Epithelial cell of prostate (primary cell): ENCODE measurements at regions not wholly inside any gene's neighbourhood (a gene's known extent, or its start where the extent isn't known, plus 50 kb on each side); places are given as distances from the start of the nearest gene placed in this dataset.
A peak's percentile ranks its signal among the peaks of the same experiment; 100 is the strongest.

ENCODE experiments used
- DNase-seq: peaks from one replicate; pipeline ENCODE4 v3.0.0-alpha.2; 2011; ENCODE audit warnings: low read depth, low spot score
- H3K27ac ChIP-seq: fragments of 450-650 bp; 2 replicates; pipeline ENCODE4 v1.5.1; 2017; ENCODE audit warnings: mild to moderate bottlenecking

DNA sequence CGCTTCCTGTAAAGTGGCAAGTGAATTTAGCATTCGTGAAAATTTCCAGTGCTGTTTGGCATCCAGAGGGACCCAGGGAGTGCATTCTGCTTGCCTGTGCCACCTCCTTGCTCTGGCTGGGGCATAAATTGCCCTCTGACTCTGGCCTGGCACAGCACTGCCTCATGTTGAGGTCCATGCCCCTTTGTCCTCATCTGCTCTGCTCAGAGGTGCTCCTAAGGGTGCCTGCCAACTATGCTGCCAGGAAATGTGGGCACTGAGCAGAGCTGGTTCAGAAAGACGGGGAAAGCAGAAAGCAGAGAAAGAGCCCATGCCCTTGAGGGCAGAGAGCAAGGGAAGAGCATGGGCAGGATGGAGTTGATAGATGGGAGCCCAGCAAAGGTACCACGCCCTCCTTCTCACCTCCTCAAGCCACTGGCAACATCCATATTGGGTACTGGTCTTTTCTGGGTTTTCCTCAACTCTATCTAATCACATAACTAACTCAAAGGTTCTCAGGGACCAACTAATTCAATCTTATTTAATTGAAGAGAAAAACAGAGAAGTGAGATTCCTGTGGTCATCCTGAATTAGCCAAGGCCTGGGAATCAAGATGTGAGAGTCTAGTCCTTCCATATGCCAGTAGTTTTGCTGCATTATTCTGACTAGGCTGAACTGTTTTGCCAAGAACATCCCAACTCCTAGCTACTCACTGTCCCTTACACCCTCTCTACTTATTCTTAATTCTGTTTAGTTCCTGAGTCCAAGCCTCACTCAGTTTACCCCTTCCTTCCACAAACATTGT lies 441.5 kb upstream of the TNP1 start:
- DNase-seq, result no peak
- no peak overlapping the region for H3K27ac ChIP-seq

- H3K27ac ChIP-seq, result no peak overlapping the region
- DNase-seq, result no peak
Measured at GRCh38 chr2:217299590-217299989, 439.7 kb upstream of the TNP1 start.

DNA sequence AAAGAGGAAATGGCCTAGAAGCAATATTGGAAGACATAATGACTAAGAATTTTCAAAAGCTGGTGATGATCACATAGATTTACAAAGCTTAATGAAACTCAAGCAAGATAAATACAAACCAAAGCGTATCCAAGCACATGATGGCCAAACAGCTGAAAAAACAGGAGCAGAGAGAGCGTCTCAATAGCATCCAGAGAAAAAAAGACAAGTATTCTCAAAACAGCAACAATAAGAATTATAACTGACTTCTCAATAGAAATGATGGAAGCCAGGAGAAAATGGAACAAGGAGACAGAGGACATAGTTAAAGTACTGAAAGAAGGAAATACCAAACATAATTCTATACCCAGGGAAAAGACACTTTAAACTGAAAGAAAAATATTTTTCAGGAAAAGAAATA lies 437.2 kb upstream of the TNP1 start:
- no peak overlapping the region for H3K27ac ChIP-seq

GRCh38 chr2:217294818-217295217 lies 435.0 kb upstream of the TNP1 start:
- no peak for DNase-seq

More for the DNA sequence above, 437.2 kb upstream of the TNP1 start:
- no peak for DNase-seq

DNA sequence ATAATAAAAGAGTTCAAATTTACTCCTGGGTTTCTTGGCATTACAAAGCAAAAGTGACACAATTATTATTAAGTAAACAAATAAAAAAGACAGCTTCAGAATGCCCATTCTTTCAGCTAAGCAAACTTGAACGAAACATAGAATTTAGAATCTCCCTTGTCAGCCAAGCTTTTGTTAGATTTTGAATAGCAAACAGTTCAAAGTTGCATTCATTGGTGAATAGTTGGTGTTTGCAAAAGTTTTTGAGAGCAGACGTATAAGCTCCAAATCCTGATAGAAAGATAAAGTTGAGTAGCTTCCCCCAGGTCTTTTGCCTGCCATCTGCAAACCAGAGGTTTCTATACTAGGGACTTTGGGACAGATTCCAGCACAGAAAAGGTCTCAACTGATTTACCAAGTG lies 434.3 kb upstream of the TNP1 start:
- H3K27ac ChIP-seq, result no peak overlapping the region
- DNase-seq, result no peak

More at GRCh38 chr2:217294818-217295217, 435.0 kb upstream of the TNP1 start:
- no peak overlapping the region for H3K27ac ChIP-seq

DNA sequence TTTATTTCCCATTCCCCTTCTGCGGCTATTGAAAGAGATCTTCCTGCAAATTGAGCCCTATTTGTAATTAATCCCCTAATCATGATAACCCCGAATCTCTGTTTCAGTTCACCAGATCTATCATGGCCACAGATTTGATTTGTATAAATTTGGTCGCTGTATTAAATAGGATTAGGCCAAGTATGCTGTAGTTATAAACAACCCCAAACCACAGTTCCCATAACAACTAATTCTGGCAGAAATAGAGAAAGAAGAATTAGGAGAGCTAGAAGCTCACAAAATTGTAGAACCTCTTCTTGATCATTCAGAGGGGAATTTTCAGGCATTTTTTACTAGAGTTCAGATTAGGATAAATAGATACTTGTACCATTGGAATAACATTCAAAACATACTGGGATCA lies 433.7 kb upstream of the TNP1 start:
- no peak for DNase-seq
- no peak overlapping the region for H3K27ac ChIP-seq

GRCh38 chr2:217293046-217293445 lies 433.2 kb upstream of the TNP1 start:
- no peak for DNase-seq

DNA sequence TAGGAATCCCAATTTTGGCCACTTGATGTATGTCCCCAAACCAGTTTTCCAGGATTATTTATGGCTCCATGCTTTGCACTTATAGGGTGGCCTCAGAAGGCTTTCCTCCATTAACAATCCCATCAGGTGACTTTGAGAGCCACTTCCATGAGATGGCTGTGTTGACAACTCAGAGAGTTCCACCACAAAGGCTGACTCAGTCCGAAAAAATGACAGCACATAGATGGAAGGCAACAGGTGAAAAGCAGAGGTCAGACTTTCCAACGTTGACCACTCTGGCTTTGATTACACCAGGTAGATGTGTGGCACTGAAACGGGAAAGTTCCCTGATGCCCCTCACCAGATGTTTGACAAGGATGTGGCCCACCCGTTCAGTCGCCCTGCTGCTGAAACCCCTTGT lies 431.4 kb upstream of the TNP1 start:
- no peak overlapping the region for H3K27ac ChIP-seq
- no peak for DNase-seq

More at GRCh38 chr2:217293046-217293445, 433.2 kb upstream of the TNP1 start:
- H3K27ac ChIP-seq, result no peak overlapping the region

GRCh38 chr2:217290467-217290866 lies 430.6 kb upstream of the TNP1 start:
- no peak overlapping the region for H3K27ac ChIP-seq

GRCh38 chr2:217289907-217290280 lies 430.0 kb upstream of the TNP1 start:
- DNase-seq, result peak; percentile 45
- H3K27ac ChIP-seq, result no peak overlapping the region

More at GRCh38 chr2:217290467-217290866, 430.6 kb upstream of the TNP1 start:
- DNase-seq, result no peak

DNA sequence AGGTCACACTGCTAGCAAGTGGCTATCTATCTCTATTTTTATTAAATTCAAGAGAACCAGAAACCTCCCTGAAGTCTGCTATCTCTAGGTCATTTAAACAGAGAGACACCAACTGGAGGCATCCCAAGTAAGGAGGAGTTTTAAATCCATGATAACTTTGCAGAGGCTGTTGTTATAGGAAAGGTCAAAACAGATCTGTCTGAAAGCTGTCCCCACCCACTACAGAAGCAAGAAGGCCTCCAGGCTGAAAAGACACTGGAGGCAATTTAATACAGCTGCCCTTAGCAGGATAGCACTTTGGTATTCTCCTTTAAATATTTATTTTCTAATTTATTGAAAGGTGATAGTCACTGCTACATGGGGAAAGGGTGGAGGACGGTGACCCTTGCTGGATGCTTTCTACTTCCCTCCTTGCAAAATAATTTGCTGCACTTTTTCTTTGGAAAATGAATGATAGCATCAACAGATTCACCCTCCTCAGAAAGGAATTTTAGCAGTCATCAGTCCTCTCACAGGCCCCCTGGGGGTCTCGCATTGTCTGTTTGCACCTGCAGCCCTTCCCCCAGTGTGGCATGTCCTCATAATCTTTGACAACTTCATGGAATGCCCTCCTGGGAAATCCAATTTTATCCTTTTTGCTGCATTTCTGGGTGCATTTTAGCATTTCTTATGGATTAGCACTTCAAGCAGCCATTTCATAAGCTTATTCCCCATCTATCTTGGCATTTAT lies 429.5 kb upstream of the TNP1 start:
- DNase-seq, result no peak
- no peak overlapping the region for H3K27ac ChIP-seq

DNA sequence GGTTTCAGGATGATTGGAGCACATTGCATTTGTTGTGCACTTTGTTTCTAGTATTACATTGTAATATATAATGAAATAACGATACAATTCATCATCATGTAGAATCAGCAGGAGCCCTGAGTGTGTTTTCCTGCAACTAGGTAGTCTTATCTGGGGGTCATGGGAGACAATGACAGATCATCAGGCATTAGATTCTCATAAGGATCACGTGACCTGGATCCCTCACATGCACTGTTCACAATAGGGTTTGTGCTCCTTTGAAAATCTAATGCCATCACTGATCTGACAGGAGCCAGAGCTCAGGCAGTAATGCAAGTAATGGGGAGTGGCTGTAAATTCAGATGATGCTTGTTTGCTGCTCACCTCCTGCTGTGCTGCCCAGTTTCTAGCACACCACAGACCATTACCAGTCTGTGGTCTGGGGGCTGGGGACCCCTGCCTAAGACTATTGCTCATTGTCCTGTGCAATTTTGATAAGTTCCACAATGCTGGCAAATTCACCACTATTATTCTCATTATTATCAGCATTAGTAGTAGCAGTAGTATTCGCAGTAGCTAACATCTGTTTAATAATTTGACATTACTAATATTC lies 428.7 kb upstream of the TNP1 start:
- DNase-seq, result no peak
- no peak overlapping the region for H3K27ac ChIP-seq

- DNase-seq, result no peak
- no peak overlapping the region for H3K27ac ChIP-seq
Measured at GRCh38 chr2:217286833-217287232, 427.0 kb upstream of the TNP1 start.

- no peak overlapping the region for H3K27ac ChIP-seq
- no peak for DNase-seq
Measured at GRCh38 chr2:217285926-217286325, 426.1 kb upstream of the TNP1 start.

- DNase-seq, result no peak
- no peak overlapping the region for H3K27ac ChIP-seq
Measured at GRCh38 chr2:217283460-217283859, 423.6 kb upstream of the TNP1 start.

DNA sequence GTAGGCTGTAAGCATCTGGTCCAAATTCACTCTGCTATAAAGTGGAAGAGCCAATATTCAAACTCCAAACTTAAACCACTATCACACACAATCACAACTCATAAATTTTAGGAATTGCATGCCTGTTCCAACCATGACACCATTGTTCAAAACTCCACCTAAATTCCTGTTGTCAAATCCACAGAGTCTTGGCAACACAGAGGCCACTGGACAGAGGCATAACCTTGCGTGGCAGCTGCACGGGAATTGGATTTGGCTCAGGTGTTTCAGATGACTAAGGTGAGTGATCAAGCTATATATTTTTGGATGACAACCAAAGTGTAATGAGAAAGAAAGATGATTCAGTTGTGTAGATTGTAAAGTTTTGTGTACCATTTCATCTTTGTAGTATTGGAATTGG lies 422.7 kb upstream of the TNP1 start:
- no peak overlapping the region for H3K27ac ChIP-seq
- no peak for DNase-seq

- DNase-seq, result no peak
- H3K27ac ChIP-seq, result peak overlapping the region; percentile 62
Measured at GRCh38 chr2:217279556-217279955, 419.7 kb upstream of the TNP1 start.

DNA sequence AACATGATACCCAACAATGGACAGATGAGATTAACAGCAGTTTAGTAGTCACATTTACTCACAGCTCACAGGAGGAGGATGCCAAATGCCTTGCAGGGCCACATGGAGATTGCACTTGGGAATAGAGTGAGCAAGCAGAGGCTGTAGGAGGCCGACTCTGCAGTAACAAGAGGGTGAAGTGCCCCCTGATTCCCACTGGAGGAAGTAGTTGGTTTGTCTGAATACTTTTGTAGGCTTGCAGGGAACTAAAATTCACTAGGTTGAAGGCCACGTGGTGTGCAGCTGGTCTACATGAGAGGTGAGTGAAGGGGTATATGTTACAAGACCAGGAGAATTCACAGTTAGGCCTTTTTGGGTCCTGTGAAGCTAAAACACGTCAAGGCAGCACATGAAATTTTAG lies 419.3 kb upstream of the TNP1 start:
- DNase-seq, result no peak
- peak overlapping the region; percentile 62 for H3K27ac ChIP-seq

DNA sequence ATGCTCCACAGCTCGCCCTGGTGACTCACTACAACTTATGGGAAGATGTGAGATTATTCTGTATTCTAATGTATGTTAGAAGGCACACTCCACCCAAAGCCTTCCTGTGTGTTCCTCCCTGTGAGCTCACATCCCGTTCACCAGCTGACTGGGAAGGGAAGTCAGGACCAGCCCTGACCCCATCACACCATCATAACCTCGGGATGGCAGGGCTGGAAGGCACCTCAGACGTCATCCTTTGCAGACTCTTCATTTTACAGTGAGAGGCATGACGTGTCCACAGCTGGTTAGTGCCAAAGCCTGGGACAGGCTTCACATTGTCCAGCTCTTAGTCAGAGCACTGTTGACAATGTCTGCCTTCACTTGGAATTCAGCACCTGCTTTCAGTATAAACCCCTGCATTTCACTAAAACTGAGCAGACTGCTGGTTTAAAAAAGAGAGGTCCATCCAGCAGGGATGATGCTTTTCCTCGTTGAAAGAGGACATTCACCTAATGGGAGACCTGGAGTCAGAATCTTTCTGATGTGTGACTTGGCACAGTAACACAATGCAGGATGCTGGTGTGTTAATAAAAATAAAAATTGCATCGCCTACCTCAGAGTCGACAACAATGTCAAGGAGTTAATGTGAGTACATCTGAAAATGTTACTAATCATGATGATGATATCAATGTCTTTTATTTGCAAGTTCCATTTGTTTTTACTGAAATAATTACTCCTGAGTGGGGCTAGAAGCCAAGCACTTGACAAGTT lies 418.0 kb upstream of the TNP1 start:
- peak; percentile 68 for DNase-seq
- H3K27ac ChIP-seq, result peak overlapping the region; percentile 62

DNA sequence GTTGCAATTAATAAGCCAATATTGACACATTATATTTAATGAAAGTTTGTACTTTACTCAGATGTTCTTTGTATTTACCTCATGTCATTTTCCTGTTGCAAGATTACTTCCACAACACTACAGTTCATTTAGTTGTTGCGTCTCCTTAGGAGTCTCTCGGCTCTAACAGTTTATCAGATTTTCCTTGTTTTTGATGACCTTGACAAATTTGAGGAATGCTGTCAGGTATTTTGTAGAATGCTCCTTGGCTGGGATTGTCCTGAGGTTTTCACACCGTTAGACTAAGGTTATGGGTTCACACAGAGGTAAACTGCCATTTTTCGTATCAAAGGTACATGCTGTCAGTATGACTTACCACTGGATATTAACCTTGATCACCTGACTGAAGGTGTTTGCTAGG lies 416.6 kb upstream of the TNP1 start:
- no peak overlapping the region for H3K27ac ChIP-seq
- DNase-seq, result no peak

DNA sequence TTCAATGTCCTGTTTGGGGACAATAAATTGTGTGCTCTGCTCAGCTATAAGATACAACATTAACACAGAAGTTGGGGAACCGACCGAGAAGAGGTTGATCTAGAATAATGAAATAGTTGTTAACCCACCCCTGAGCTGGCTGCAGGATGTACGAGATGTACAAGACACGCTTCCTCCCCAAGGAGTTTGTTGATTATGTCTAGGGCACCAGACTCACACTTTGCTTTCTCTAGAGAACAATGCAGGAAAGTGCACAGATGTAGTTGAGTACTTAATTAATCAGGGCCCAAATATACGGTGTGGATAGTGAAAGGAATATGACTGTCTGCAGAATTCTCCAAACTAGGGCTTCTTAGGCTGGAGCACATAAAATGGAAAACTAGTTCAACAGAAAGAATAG lies 415.2 kb upstream of the TNP1 start:
- no peak overlapping the region for H3K27ac ChIP-seq
- no peak for DNase-seq
